Keratinocyte (primary cell): ENCODE measurements at regions not wholly inside any gene's neighbourhood (a gene's known extent, or its start where the extent isn't known, plus 50 kb on each side); places are given as distances from the start of the nearest gene placed in this dataset.

Experiments used
- DNase-seq: peaks from one replicate; pipeline ENCODE4 v3.0.0-alpha.2; 2011; ENCODE audit warnings: low read depth, missing footprints, low spot score
- FAIRE-seq: peaks from 2 replicates; lab custom pipeline; 2011; peaks lifted over from hg19 to GRCh38; lab: Jason Lieb, UNC
- H2AFZ ChIP-seq: 2 replicates; pipeline ENCODE4 v1.6.0; 2012; ENCODE audit warnings: low read length, control low read depth, inconsistent platforms; ENCODE audit not compliant: control insufficient read depth
- H3K27ac ChIP-seq: 2 replicates; pipeline ENCODE4 v1.5.1; 2011; ENCODE audit warnings: low read length; ENCODE audit not compliant: control insufficient read depth, insufficient read depth
- H3K27me3 ChIP-seq: 3 replicates; pipeline ENCODE4 v1.6.0; 2011; ENCODE audit warnings: low read length; ENCODE audit not compliant: control insufficient read depth, insufficient read depth; ENCODE audit errors: extremely low read depth
- H3K36me3 ChIP-seq, 2 experiments: 2 replicates in 1 of 2; 3 replicates in 1 of 2; pipeline ENCODE4 v1.5.1; 2011; ENCODE audit warnings: low read length in 2 of 2, mild to moderate bottlenecking in 1 of 2; ENCODE audit not compliant: control insufficient read depth in 2 of 2, insufficient read depth in 2 of 2; ENCODE audit errors: extremely low read depth in 1 of 2
- H3K4me1 ChIP-seq: 3 replicates; pipeline ENCODE4 v1.5.1; 2011; ENCODE audit warnings: low read length; ENCODE audit not compliant: control insufficient read depth, insufficient read depth; ENCODE audit errors: extremely low read depth
- H3K4me2 ChIP-seq: 3 replicates; pipeline ENCODE4 v1.6.0; 2011; ENCODE audit warnings: low read depth, low read length; ENCODE audit not compliant: control insufficient read depth, insufficient read depth; ENCODE audit errors: extremely low read depth
- H3K4me3 ChIP-seq, 3 experiments: fragments of 200-600 bp in 1 of 3; sonication (generic) in 1 of 3; 2 replicates in 2 of 3; 3 replicates in 1 of 3; pipeline ENCODE4 v1.5.1; 2011 to 2016; ENCODE audit warnings: low read length in 3 of 3, mild to moderate bottlenecking in 3 of 3, control low read depth in 2 of 3, inconsistent platforms in 1 of 3, low read depth in 1 of 3, mixed read lengths in 1 of 3, mixed run types in 1 of 3, moderate library complexity in 1 of 3; ENCODE audit not compliant: control insufficient read depth in 2 of 3, insufficient read depth in 2 of 3; ENCODE audit errors: extremely low read depth in 1 of 3
- H3K79me2 ChIP-seq: 2 replicates; pipeline ENCODE4 v1.6.0; 2012; ENCODE audit warnings: low read length; ENCODE audit not compliant: control insufficient read depth, insufficient read depth
- H3K9ac ChIP-seq: 3 replicates; pipeline ENCODE4 v1.6.0; 2011; ENCODE audit warnings: low read length; ENCODE audit not compliant: control insufficient read depth, insufficient read depth; ENCODE audit errors: extremely low read depth
- H3K9me1 ChIP-seq: 3 replicates; pipeline ENCODE4 v1.6.0; 2011; ENCODE audit warnings: low read length; ENCODE audit not compliant: control insufficient read depth, insufficient read depth; ENCODE audit errors: extremely low read depth
- H3K9me3 ChIP-seq: 2 replicates; pipeline ENCODE4 v1.5.1; 2012; ENCODE audit warnings: low read depth, low read length; ENCODE audit not compliant: control insufficient read depth
- H4K20me1 ChIP-seq: 3 replicates; pipeline ENCODE4 v1.6.0; 2011; ENCODE audit warnings: low read length; ENCODE audit not compliant: control insufficient read depth, insufficient read depth; ENCODE audit errors: extremely low read depth
- CTCF ChIP-seq, 3 experiments: IDR thresholded peaks in 1 of 3; conservative IDR thresholded peaks in 1 of 3; optimal IDR thresholded peaks in 1 of 3; 2 replicates in 2 of 3; 3 replicates in 1 of 3; pipeline versions ENCODE3 to v1.5.1; 2011; ENCODE audit warnings: low read length in 3 of 3, mild to moderate bottlenecking in 3 of 3, moderate library complexity in 2 of 3, control low read depth in 1 of 3, inconsistent platforms in 1 of 3; ENCODE audit not compliant: insufficient read depth in 2 of 3; ENCODE audit errors: extremely low read depth in 1 of 3
- EZH2 ChIP-seq: IDR thresholded peaks from one replicate; pipeline ENCODE4 v1.6.1; 2012; ENCODE audit warnings: inconsistent platforms, mild to moderate bottlenecking, low read length, moderate library complexity
- dilution Hi-C: fragments of 300-500 bp; cut with MboI; formaldehyde crosslinking; loops from one replicate; pipeline ENCODE4 v1.7.0; 2020; ENCODE audit warnings: low sequenced_read_pairs; ENCODE audit not compliant: extremely low pct_ligation_motif_present

GRCh38 chr12:18932211-18932610 lies 194.3 kb downstream of the CAPZA3 start:
- TF ChIP-seq EZH2 (no peak), CTCF (optimal IDR thresholded peaks at IDR 0.05 in 1 of 3, IDR thresholded peaks at IDR 0.05 in 1 of 3, conservative IDR thresholded peaks at IDR 0.05 in 1 of 3; ENCODE audit: extremely low read depth in 1 of 3, insufficient read depth in 2 of 3, low read length in 3 of 3) (no peak)
- Histone ChIP-seq H2AFZ (no peak overlapping the region), H3K36me3 (no peaks in the 10 kb centered on the region), H3K4me1 (no peaks in the 10 kb centered on the region), H3K9me1 (no peaks in the 10 kb centered on the region), H3K27ac (no peak overlapping the region), H3K9ac (no peak overlapping the region), H3K79me2 (no peaks in the 10 kb centered on the region), H3K9me3 (no peaks in the 10 kb centered on the region), H3K4me2 (no peak overlapping the region), H3K4me3 (no peak overlapping the region), H3K27me3 (no peaks in the 10 kb centered on the region), H4K20me1 (no peaks in the 10 kb centered on the region)
- DNase-seq (no peak), FAIRE-seq (no peak)
- dilution Hi-C loops: no loop called here

- FAIRE-seq (no peak), DNase-seq (no peak)
- TF ChIP-seq EZH2: no peak
- TF ChIP-seq CTCF (optimal IDR thresholded peaks at IDR 0.05 in 1 of 3, IDR thresholded peaks at IDR 0.05 in 1 of 3, conservative IDR thresholded peaks at IDR 0.05 in 1 of 3; ENCODE audit: extremely low read depth in 1 of 3, insufficient read depth in 2 of 3, low read length in 3 of 3): no peak
- Histone ChIP-seq H4K20me1 (no peaks in the 10 kb centered on the region), H2AFZ (no peak overlapping the region), H3K79me2 (no peaks in the 10 kb centered on the region), H3K27me3 (no peaks in the 10 kb centered on the region), H3K4me2 (no peak overlapping the region), H3K4me1 (no peaks in the 10 kb centered on the region), H3K4me3 (no peak overlapping the region), H3K36me3 (no peaks in the 10 kb centered on the region), H3K27ac (no peak overlapping the region), H3K9me3 (no peaks in the 10 kb centered on the region), H3K9me1 (no peaks in the 10 kb centered on the region), H3K9ac (no peak overlapping the region)
- dilution Hi-C loops: no loop called here
These were observed 194.8 kb downstream of the CAPZA3 start for GRCh38 chr12:18932715-18933114.
